OCI-LY1 (cell line): ENCODE measurements at regions not wholly inside any gene's neighbourhood (a gene's known extent, or its start where the extent isn't known, plus 50 kb on each side); places are given as distances from the start of the nearest gene placed in this dataset.
"Not testable (repeated sequence)": the region's sequence is repeated elsewhere in the genome, so short reads cannot be mapped to it uniquely, and the experiment has no call there.

Experiments
- H2AFZ ChIP-seq: fragments of 200-600 bp; sonication (generic), shearing (Covaris generic); 2 replicates; pipeline ENCODE4 v1.6.0; 2014; ENCODE audit warnings: antibody characterized with exemption, mild to moderate bottlenecking, low read length
- H3F3A ChIP-seq: fragments of 200-600 bp; sonication (generic), shearing (Covaris generic); 2 replicates; pipeline ENCODE4 v1.6.0; 2014; ENCODE audit warnings: mild to moderate bottlenecking, antibody characterized with exemption, low read length, moderate library complexity; ENCODE audit not compliant: insufficient read depth
- H3K27ac ChIP-seq: fragments of 200-600 bp; sonication (generic); 2 replicates; pipeline ENCODE4 v1.5.1; 2014; ENCODE audit warnings: low read length, mixed run types, mild to moderate bottlenecking, low read depth; ENCODE audit not compliant: poor library complexity, severe bottlenecking
- H3K27me3 ChIP-seq: fragments of 200-600 bp; sonication (generic); 2 replicates; pipeline ENCODE4 v1.6.0; 2014; ENCODE audit warnings: antibody characterized with exemption, mild to moderate bottlenecking, low read length, moderate library complexity; ENCODE audit not compliant: insufficient read depth
- H3K36me3 ChIP-seq: fragments of 200-600 bp; sonication (generic); 2 replicates; pipeline ENCODE4 v1.6.1; 2014; ENCODE audit warnings: mild to moderate bottlenecking, antibody characterized with exemption, low read length, moderate library complexity, mixed read lengths; ENCODE audit not compliant: insufficient read depth
- H3K4me1 ChIP-seq: fragments of 200-600 bp; sonication (generic); 2 replicates; pipeline ENCODE4 v1.5.1; 2014; ENCODE audit warnings: mild to moderate bottlenecking, low read length, moderate library complexity; ENCODE audit not compliant: insufficient read depth, severe bottlenecking
- H3K4me2 ChIP-seq: fragments of 200-600 bp; sonication (generic), shearing (Covaris generic); 2 replicates; pipeline ENCODE4 v1.6.1; 2014; ENCODE audit warnings: low read length
- H3K4me3 ChIP-seq: fragments of 200-600 bp; sonication (generic); 2 replicates; pipeline ENCODE4 v1.5.1; 2014; ENCODE audit warnings: low read length, low read depth, mild to moderate bottlenecking, mixed read lengths; ENCODE audit not compliant: poor library complexity, severe bottlenecking
- H3K79me2 ChIP-seq: fragments of 200-600 bp; shearing (Covaris generic); 2 replicates; pipeline ENCODE4 v1.6.1; 2016; ENCODE audit warnings: mixed run types, low read length, mixed read lengths; ENCODE audit not compliant: insufficient read depth
- H3K9ac ChIP-seq: fragments of 200-600 bp; sonication (generic), shearing (Covaris generic); 2 replicates; pipeline ENCODE4 v1.6.1; 2014; ENCODE audit warnings: mild to moderate bottlenecking, low read length, mixed read lengths
- H3K9me2 ChIP-seq: fragments of 200-600 bp; sonication (generic), shearing (Covaris generic); 2 replicates; pipeline ENCODE4 v1.6.1; 2014; ENCODE audit warnings: low read depth, mild to moderate bottlenecking, low read length, mixed read lengths
- H3K9me3 ChIP-seq: fragments of 200-600 bp; shearing (Covaris generic); 2 replicates; pipeline ENCODE4 v1.6.1; 2014; ENCODE audit warnings: low read length, mixed read lengths
- H4K20me1 ChIP-seq: fragments of 200-600 bp; sonication (generic), shearing (Covaris generic); 2 replicates; pipeline ENCODE4 v1.6.0; 2016; ENCODE audit warnings: mild to moderate bottlenecking, low read length; ENCODE audit not compliant: insufficient read depth
- CTCF ChIP-seq: fragments of 200-600 bp; sonication (generic), shearing (Covaris generic); IDR thresholded peaks from 2 replicates; pipeline ENCODE4 v1.5.1; 2017; ENCODE audit warnings: mild to moderate bottlenecking, antibody characterized with exemption, low read length, moderate library complexity, mixed read lengths
- EZH2 ChIP-seq: fragments of 200-600 bp; sonication (generic), shearing (Covaris generic); IDR thresholded peaks from 2 replicates; pipeline ENCODE4 v1.8.0; 2017; ENCODE audit warnings: borderline replicate concordance, mixed run types, mild to moderate bottlenecking, antibody characterized with exemption, low read length, moderate library complexity, mixed read lengths

GRCh38 chr3:117054556-117054955 lies 345.0 kb downstream of the TUSC7 start:
- Histone ChIP-seq H3K27ac (no peak overlapping the region), H2AFZ (no peak overlapping the region), H3K79me2 (no peaks in the 10 kb centered on the region), H3K27me3 (no peaks in the 10 kb centered on the region), H3F3A (no peaks in the 10 kb centered on the region), H3K4me1 (no peaks in the 10 kb centered on the region), H3K36me3 (no peaks in the 10 kb centered on the region), H3K9ac (no peak overlapping the region), H3K4me3 (no peak overlapping the region), H3K9me2 (no peaks in the 10 kb centered on the region), H4K20me1 (no peaks in the 10 kb centered on the region), H3K4me2 (no peak overlapping the region), H3K9me3 (no peaks in the 10 kb centered on the region)
- TF ChIP-seq EZH2 (no peak), CTCF (no peak)

- H3K4me3 ChIP-seq, H2AFZ ChIP-seq, H3K9me2 ChIP-seq, H3K9me3 ChIP-seq, H3K36me3 ChIP-seq, H3K27me3 ChIP-seq, H3K4me2 ChIP-seq, H3K4me1 ChIP-seq, H3K27ac ChIP-seq, H3K9ac ChIP-seq, H3K79me2 ChIP-seq, H4K20me1 ChIP-seq, H3F3A ChIP-seq: not testable (repeated sequence)
Observed at GRCh38 chr3:117056946-117057345, 347.4 kb downstream of the TUSC7 start.

- H3K9me2 ChIP-seq, result no peaks in the 10 kb centered on the region
- no peak overlapping the region for H2AFZ ChIP-seq
- no peaks in the 10 kb centered on the region for H3K79me2 ChIP-seq
- no peaks in the 10 kb centered on the region for H3K27me3 ChIP-seq
- no peaks in the 10 kb centered on the region for H4K20me1 ChIP-seq
- no peaks in the 10 kb centered on the region for H3K36me3 ChIP-seq
- no peak overlapping the region for H3K4me2 ChIP-seq
- H3K27ac ChIP-seq, result no peak overlapping the region
- no peaks in the 10 kb centered on the region for H3F3A ChIP-seq
- TF ChIP-seq EZH2 (no peak), CTCF (peak; percentile 42)
- H3K4me3 ChIP-seq, result no peak overlapping the region
- no peak overlapping the region for H3K9ac ChIP-seq
- no peaks in the 10 kb centered on the region for H3K9me3 ChIP-seq
- no peaks in the 10 kb centered on the region for H3K4me1 ChIP-seq
Observed at GRCh38 chr3:117059067-117059955, 349.7 kb downstream of the TUSC7 start.

GRCh38 chr3:117059956-117060270 lies 350.3 kb downstream of the TUSC7 start:
- H3K9me3 ChIP-seq, result no peaks in the 10 kb centered on the region
- H3K4me3 ChIP-seq, result no peak overlapping the region
- H3K27me3 ChIP-seq, result no peaks in the 10 kb centered on the region
- H3K4me1 ChIP-seq, result no peaks in the 10 kb centered on the region
- H3K9me2 ChIP-seq, result no peaks in the 10 kb centered on the region
- TF ChIP-seq EZH2 (no peak), CTCF (no peak)
- H3K27ac ChIP-seq, result no peak overlapping the region
- no peak overlapping the region for H3K4me2 ChIP-seq
- no peaks in the 10 kb centered on the region for H3F3A ChIP-seq
- no peaks in the 10 kb centered on the region for H4K20me1 ChIP-seq
- H3K79me2 ChIP-seq, result no peaks in the 10 kb centered on the region
- H3K9ac ChIP-seq, result no peak overlapping the region
- no peaks in the 10 kb centered on the region for H3K36me3 ChIP-seq
- no peak overlapping the region for H2AFZ ChIP-seq
